VCaP (cell line): ENCODE measurements at regions not wholly inside any gene's neighbourhood (a gene's known extent, or its start where the extent isn't known, plus 50 kb on each side); places are given as distances from the start of the nearest gene placed in this dataset.
"Not testable (repeated sequence)": the region's sequence is repeated elsewhere in the genome, so short reads cannot be mapped to it uniquely, and the experiment has no call there.

Experiments used
- H3K27ac ChIP-seq: fragments of 450-650 bp; 2 replicates; pipeline ENCODE4 v1.5.1; 2017
- TF ChIP-seq, protein P1 (sequence below): fragments of 450-650 bp; conservative IDR thresholded peaks from 2 replicates; pipeline ENCODE4 v1.5.1; 2017; ENCODE audit warnings: mild to moderate bottlenecking, moderate library complexity

DNA sequence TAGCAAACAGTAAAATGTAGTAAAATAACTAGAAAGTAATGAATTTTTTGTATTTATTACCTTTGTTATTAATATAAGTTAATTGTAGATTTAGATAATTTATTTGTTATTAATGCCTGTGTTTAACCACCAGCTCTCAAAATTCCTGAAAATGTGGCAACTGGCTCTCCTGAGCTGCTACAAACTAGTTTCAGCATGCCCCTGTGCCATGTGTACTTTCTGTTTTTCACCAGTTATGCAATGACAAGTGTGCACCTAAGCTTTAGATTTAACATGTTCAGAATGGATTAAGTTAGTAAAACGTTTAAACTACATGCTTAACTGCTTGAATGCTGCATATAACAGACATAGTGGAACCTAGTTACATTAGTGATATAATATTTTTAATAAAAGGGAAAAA lies 88.1 kb downstream of the POSTN start:
- TF ChIP-seq, protein P1, sequence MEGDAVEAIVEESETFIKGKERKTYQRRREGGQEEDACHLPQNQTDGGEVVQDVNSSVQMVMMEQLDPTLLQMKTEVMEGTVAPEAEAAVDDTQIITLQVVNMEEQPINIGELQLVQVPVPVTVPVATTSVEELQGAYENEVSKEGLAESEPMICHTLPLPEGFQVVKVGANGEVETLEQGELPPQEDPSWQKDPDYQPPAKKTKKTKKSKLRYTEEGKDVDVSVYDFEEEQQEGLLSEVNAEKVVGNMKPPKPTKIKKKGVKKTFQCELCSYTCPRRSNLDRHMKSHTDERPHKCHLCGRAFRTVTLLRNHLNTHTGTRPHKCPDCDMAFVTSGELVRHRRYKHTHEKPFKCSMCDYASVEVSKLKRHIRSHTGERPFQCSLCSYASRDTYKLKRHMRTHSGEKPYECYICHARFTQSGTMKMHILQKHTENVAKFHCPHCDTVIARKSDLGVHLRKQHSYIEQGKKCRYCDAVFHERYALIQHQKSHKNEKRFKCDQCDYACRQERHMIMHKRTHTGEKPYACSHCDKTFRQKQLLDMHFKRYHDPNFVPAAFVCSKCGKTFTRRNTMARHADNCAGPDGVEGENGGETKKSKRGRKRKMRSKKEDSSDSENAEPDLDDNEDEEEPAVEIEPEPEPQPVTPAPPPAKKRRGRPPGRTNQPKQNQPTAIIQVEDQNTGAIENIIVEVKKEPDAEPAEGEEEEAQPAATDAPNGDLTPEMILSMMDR, result no peak
- no peak overlapping the region for H3K27ac ChIP-seq

DNA sequence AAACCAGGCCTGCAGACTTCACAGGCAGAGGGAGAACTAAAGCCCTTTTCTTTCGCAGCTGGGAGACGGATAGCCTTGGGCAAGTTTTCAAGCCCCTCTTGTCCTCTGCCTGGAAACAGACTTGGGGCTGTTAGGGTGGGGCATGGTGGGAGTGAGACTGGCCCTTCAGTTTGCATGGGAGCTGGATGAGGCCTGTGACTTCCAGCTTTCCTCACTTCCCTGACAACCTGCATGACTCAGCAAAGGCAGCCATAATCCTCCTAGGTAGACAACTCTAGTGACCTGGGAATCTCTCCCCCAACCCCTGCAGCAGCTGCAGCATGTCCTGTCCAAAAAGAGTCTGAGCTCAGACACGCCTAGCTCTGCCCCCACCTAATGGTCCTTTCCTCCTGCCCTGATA lies 93.0 kb downstream of the POSTN start:
- H3K27ac ChIP-seq, result no peak overlapping the region
- TF ChIP-seq, protein P1, result no peak

DNA sequence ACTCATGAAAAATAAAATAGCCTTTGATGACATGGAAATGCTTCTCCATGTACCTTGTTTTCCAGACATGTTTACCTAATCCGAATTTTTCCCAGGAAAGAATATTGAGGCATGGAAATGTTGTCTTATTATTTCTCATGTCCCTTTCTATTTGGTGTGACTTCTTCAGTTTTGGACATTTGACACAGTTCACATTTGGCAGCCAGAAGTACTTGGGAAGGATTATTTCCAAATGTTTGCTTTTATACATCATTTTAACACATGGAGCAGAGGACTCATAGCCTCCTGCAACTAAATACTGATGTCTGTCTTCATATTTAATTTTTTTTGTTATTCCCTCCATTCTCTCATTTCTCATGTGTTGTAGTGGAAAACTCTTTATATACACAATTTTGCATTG lies 94.3 kb downstream of the POSTN start:
- H3K27ac ChIP-seq, result no peak overlapping the region
- TF ChIP-seq, protein P1, result no peak

DNA sequence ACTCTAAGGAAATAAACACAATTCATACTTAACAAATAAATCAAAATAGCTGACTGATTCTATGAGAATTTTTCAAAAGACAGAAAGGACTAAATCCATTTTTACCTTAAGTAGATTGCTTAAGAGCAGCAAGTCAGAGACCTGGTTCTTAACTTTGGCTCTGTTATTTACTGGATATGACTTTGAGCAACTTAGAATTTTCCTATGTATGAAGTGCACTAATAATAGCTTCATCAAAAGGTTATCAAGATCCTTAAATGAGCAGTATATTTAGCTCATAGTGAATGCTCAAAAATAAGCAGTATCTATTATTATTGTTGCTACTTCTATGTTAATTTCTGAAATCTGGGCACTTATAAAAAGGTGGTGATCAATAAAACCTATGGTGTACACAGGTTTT lies 95.3 kb downstream of the POSTN start:
- no peak overlapping the region for H3K27ac ChIP-seq
- TF ChIP-seq, protein P1, result no peak

DNA sequence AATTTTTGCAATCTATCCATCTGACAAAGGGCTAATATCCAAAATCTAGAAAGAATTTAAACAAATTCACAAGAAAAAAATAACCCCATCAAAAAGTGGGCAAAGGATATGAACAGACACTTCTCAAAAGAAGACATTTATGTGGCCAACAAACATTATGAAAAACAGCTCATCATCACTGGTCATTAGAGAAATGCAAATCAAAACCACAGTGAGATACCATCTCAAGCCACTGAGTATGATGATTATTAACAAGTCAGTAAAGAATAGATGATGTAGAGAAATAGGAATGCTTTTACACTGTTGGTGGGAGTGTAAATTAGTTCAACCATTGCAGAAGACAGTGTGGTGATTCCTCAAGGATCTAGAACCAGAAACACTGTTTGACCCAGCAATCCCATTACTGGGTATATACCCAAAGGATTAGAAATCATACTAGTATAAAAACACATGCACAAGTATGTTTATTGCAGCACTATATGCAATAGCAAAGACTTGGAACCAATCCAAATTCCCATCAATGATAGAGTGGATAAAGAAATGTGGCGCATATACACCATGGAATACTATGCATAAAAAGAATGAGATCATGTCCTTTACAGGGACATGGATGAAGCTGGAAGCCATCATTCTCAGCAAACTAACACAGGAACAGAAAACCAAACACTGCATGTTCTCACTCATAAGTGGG lies 96.1 kb downstream of the POSTN start:
- not testable (repeated sequence) for H3K27ac ChIP-seq

DNA sequence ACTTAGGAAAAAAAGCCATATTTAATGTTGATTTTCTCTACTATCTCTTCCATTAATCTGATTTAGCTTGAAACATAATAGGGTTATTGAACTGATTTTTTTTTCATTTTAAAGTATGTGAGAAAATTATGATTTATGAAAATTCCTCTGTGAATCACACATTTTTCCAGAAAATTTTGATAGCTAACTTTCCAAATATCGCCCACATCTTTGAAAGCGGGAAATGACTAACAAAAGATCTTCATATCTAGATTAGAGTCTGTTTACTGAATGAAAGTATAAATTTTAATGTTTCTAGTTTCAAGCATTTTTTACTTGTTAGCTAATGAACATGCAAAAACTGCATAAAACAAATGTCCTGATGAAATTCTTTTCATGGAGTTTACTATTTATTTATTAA lies 97.4 kb downstream of the POSTN start:
- no peak overlapping the region for H3K27ac ChIP-seq
- TF ChIP-seq, protein P1, result no peak

DNA sequence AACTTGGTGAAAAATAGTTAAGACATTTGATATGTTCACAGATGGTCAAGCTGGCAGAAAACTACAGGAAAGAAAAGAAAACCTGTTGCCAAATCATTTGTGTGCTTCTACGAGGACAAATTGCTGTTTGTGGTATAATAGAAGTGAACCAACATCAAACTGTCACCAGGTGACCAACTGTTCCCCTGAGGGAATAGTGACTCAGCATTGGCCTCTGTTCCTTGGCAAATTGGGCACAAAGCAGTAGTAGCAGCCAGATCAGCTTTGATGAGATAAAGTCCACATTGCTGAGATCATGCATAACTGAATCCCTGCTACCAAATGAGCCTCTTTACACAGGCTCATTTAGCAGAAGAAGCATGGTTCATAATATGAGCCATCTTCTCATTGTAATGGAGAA lies 103.5 kb downstream of the POSTN start:
- no peak overlapping the region for H3K27ac ChIP-seq
- TF ChIP-seq, protein P1, result no peak

DNA sequence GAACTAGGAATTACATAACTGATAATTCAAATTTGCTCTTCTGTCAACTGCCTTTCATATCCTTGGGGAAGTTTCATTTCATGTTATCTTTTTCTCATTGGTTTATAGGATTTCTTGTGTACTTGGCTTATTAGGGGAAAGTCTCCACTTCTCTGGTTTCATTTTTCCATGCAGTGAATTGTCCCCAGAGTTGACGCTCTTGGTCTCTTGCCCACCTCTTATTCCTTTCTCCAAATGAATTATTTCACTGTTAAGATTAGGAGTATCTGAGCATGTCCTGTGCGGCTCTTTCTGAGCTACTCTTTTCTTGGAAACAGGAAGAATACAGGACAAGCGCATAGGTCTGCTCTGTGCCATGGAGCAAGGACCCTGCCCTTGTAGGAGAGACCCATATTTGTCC lies 104.8 kb downstream of the POSTN start:
- TF ChIP-seq, protein P1, result no peak

More for the DNA sequence above, 104.8 kb downstream of the POSTN start:
- H3K27ac ChIP-seq, result no peak overlapping the region
